ENCODE measurements at regions not wholly inside any gene's neighbourhood (a gene's known extent, or its start where the extent isn't known, plus 50 kb on each side); places are given as distances from the start of the nearest gene placed in this dataset.

GRCh38 chr4:7136351-7136750, 56.0 kb upstream of the SORCS2 start:
- TF ChIP-seq MAX (IDR thresholded peaks at IDR 0.05; ENCODE audit: low read depth, low read length) (no peak), POLR2A (IDR thresholded peaks at IDR 0.05; ENCODE audit: extremely low read depth, insufficient read length) (no peak), MYC (IDR thresholded peaks at IDR 0.05; ENCODE audit: low read depth, low read length) (no peak), CTCF (IDR thresholded peaks at IDR 0.05; ENCODE audit: low read depth, low read length) (no peak)

All from NB4 (cell line).